PC-3 (cell line): ENCODE measurements at regions not wholly inside any gene's neighbourhood (a gene's known extent, or its start where the extent isn't known, plus 50 kb on each side); places are given as distances from the start of the nearest gene placed in this dataset.

ENCODE experiments used
- ATAC-seq: fragments of 200-7000 bp; cut with Tn5 transposase; 2 replicates; pipeline ENCODE4 v1.9.1; 2020; ENCODE audit warnings: mild to moderate bottlenecking, moderate library complexity
- BruUV-seq: library from RNA; stranded (reverse); fragments of 400-500 nt; replicated peaks from 2 replicates; lab custom pipeline; 2021; lab: Mats Ljungman, UMichigan
- CTCF ChIA-PET: fragments of 300-600 bp; sonication (Branson Sonifier 250); formaldehyde crosslinking; loops from one replicate; lab custom pipeline; 2022; ENCODE audit warnings: antibody characterized with exemption; lab: Charles Lee
- POLR2A ChIA-PET: fragments of 300-600 bp; sonication (Branson Sonifier 250); formaldehyde crosslinking; loops from one replicate; lab custom pipeline; 2022; ENCODE audit warnings: antibody characterized with exemption; ENCODE audit not compliant: unreplicated experiment; lab: Charles Lee
- DNase-seq: peaks from one replicate; pipeline ENCODE4 v3.0.0-alpha.2; 2015
- H2AFZ ChIP-seq: fragments of 300-600 bp; sonication (generic); 2 replicates; pipeline ENCODE4 v1.6.0; 2016; ENCODE audit warnings: antibody characterized with exemption, low read length
- H3F3A ChIP-seq: fragments of 300-600 bp; sonication (generic); one replicate; pipeline ENCODE4 v1.6.0; 2017; ENCODE audit warnings: antibody characterized with exemption, low read length, control low read depth, mild to moderate bottlenecking; ENCODE audit not compliant: unreplicated experiment
- H3K27ac ChIP-seq: fragments of 300-600 bp; sonication (generic); 2 replicates; pipeline ENCODE4 v1.5.1; 2016; ENCODE audit warnings: mild to moderate bottlenecking, low read length
- H3K27me3 ChIP-seq: fragments of 300-600 bp; sonication (generic); 2 replicates; pipeline ENCODE4 v1.6.1; 2016; ENCODE audit warnings: low read length, mixed read lengths
- H3K36me3 ChIP-seq: fragments of 300-600 bp; sonication (generic); 2 replicates; pipeline ENCODE4 v1.6.1; 2016; ENCODE audit warnings: low read depth, mixed run types, low read length, mixed read lengths
- H3K4me1 ChIP-seq: fragments of 300-600 bp; sonication (generic); 2 replicates; pipeline ENCODE4 v1.5.1; 2016; ENCODE audit warnings: low read length; ENCODE audit not compliant: insufficient read depth
- H3K4me2 ChIP-seq: fragments of 300-600 bp; sonication (generic); 2 replicates; pipeline ENCODE4 v1.6.0; 2016; ENCODE audit warnings: low read length
- H3K4me3 ChIP-seq: fragments of 300-600 bp; sonication (generic); 2 replicates; pipeline ENCODE4 v1.5.1; 2016; ENCODE audit warnings: mild to moderate bottlenecking, low read length, mixed read lengths
- H3K79me2 ChIP-seq: fragments of 300-600 bp; sonication (generic); 2 replicates; pipeline ENCODE4 v1.6.1; 2017; ENCODE audit warnings: low read length, mixed read lengths
- H3K9ac ChIP-seq: fragments of 300-600 bp; sonication (generic); 2 replicates; pipeline ENCODE4 v1.6.0; 2016; ENCODE audit warnings: mild to moderate bottlenecking, low read length
- H3K9me2 ChIP-seq: fragments of 300-600 bp; sonication (generic); replicated peaks from 2 replicates; pipeline ENCODE4 v1.6.1; 2016; ENCODE audit warnings: mixed run types, low read length, mixed read lengths
- H3K9me3 ChIP-seq: fragments of 300-600 bp; sonication (generic); 2 replicates; pipeline ENCODE4 v1.6.1; 2016; ENCODE audit warnings: low read length, mixed read lengths
- H4K20me1 ChIP-seq: fragments of 300-600 bp; sonication (generic); 2 replicates; pipeline ENCODE4 v1.6.1; 2016; ENCODE audit warnings: low read length, mixed read lengths
- EZH2 ChIP-seq: fragments of 300-600 bp; sonication (generic); IDR thresholded peaks from one replicate; pipeline ENCODE4 v1.6.1; 2017; ENCODE audit warnings: antibody characterized with exemption, mild to moderate bottlenecking, low read length; ENCODE audit not compliant: unreplicated experiment
- EZH2phosphoT487 ChIP-seq: fragments of 300-600 bp; sonication (generic); IDR thresholded peaks from 2 replicates; pipeline ENCODE4 v1.6.1; 2018; ENCODE audit warnings: mild to moderate bottlenecking, antibody characterized with exemption, low read length, borderline replicate concordance
- intact Hi-C: fragments of 100-400 bp; cut with micrococcal nuclease; formaldehyde crosslinking; loops from 2 replicates; pipeline ENCODE4 v1.9.0; 2023
- TF ChIP-seq, protein P1 (sequence below): fragments of 300-600 bp; sonication (generic); conservative IDR thresholded peaks from 2 replicates; pipeline ENCODE4 v1.5.1; 2017; ENCODE audit warnings: antibody characterized with exemption, low read depth, mild to moderate bottlenecking, low read length

DNA sequence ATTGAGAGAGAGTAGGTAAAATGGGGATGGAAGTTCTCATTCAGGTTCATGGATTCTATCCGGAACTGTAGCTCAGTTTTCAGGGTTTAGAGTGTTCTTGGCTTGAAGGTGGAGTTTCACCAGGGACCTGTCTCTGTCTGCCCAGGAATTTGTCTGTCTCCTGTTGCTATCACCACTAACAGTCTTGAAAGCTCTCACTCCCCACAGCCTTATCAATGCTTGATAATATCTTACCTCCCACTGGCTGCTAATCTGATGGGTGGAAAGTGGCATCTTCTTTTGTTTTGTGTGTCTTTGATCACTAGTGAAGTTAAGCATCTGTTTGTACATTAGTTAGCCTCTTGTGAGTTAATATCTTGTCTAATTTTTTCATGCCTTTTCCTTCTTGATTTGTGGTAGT, 60.3 kb upstream of the TSPAN11 start:
- BruUV-seq = no TSS peak
- H3K79me2 ChIP-seq = no peaks in the 10 kb centered on the region

DNA sequence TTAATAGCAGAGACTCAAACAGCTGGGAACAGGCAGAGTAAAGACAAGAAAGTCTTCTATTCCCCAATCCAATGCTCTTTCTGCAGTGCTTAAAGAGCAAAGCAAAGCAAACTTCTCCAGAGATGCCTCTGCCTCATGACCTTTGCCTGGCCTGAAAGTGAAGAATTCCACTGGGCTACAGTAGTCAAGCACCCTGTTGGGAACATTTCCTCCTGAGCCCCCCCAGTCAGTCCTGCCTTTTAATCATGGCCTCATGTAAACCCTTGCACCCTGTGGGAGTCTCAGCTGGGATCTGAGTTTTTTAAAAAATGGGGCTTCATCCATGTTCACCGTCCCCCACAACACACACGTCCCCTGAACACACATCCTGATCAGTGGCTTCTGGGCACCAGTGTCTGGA, 62.7 kb upstream of the TSPAN11 start:
- Histone ChIP-seq H3K36me3 (no peaks in the 10 kb centered on the region), H3K27ac (no peak overlapping the region), H3F3A (no peaks in the 10 kb centered on the region), H3K9me3 (no peaks in the 10 kb centered on the region), H3K79me2 (no peaks in the 10 kb centered on the region), H3K4me1 (no peaks in the 10 kb centered on the region), H3K9ac (no peak overlapping the region), H3K27me3 (no peaks in the 10 kb centered on the region), H4K20me1 (no peaks in the 10 kb centered on the region), H2AFZ (no peak overlapping the region), H3K4me2 (no peak overlapping the region), H3K4me3 (no peak overlapping the region), H3K9me2 (no peaks in the 10 kb centered on the region)
- DNase-seq (no peak), ATAC-seq (no peak)
- TF ChIP-seq, protein P1, sequence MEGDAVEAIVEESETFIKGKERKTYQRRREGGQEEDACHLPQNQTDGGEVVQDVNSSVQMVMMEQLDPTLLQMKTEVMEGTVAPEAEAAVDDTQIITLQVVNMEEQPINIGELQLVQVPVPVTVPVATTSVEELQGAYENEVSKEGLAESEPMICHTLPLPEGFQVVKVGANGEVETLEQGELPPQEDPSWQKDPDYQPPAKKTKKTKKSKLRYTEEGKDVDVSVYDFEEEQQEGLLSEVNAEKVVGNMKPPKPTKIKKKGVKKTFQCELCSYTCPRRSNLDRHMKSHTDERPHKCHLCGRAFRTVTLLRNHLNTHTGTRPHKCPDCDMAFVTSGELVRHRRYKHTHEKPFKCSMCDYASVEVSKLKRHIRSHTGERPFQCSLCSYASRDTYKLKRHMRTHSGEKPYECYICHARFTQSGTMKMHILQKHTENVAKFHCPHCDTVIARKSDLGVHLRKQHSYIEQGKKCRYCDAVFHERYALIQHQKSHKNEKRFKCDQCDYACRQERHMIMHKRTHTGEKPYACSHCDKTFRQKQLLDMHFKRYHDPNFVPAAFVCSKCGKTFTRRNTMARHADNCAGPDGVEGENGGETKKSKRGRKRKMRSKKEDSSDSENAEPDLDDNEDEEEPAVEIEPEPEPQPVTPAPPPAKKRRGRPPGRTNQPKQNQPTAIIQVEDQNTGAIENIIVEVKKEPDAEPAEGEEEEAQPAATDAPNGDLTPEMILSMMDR = no peak
- TF ChIP-seq EZH2phosphoT487 = no peak
- no peak for TF ChIP-seq EZH2
- intact Hi-C loops = no loop called here
- ChIA-PET POLR2A (no interaction called here), CTCF (no interaction called here)
- BruUV-seq = no TSS peak

More for the DNA sequence above, 60.3 kb upstream of the TSPAN11 start:
- intact Hi-C loops = no loop called here
- H3K9me2 ChIP-seq = no peaks in the 10 kb centered on the region
- no peak overlapping the region for H3K27ac ChIP-seq
- DNase-seq = no peak
- H4K20me1 ChIP-seq = no peaks in the 10 kb centered on the region
- no peaks in the 10 kb centered on the region for H3K36me3 ChIP-seq
- POLR2A ChIA-PET = no interaction called here
- H3K9me3 ChIP-seq = no peaks in the 10 kb centered on the region
- H3K27me3 ChIP-seq = no peaks in the 10 kb centered on the region
- H3K9ac ChIP-seq = no peak overlapping the region
- no peaks in the 10 kb centered on the region for H3F3A ChIP-seq
- CTCF ChIA-PET = no interaction called here
- ATAC-seq = no peak
- no peak for TF ChIP-seq EZH2
- no peak for TF ChIP-seq EZH2phosphoT487
- TF ChIP-seq, protein P1 = no peak
- H2AFZ ChIP-seq = no peak overlapping the region
- no peaks in the 10 kb centered on the region for H3K4me1 ChIP-seq
- no peak overlapping the region for H3K4me2 ChIP-seq
- no peak overlapping the region for H3K4me3 ChIP-seq

DNA sequence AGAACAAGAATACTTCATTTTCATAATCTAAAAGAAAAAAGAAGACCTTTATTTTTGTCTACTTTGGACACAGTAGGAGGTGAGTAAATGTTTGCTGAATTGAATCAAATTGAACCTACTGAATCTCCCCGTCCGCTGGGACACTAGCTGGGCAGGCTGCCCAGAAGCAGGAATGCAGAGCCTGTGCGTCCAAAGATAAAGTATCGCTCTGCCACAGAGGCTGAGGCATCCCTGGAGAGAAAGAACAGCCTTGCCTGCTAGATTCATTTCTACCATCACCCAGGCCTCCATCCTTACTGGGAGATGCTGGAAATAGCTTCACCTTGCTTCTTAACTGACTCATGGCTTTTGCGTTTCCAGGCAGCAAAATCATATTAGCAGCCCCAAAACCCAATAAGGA, 64.1 kb upstream of the TSPAN11 start:
- no peaks in the 10 kb centered on the region for H3K79me2 ChIP-seq
- ChIA-PET CTCF (no interaction called here), POLR2A (no interaction called here)
- intact Hi-C loops = no loop called here
- no peak overlapping the region for H3K4me2 ChIP-seq
- no TSS peak for BruUV-seq
- H4K20me1 ChIP-seq = no peaks in the 10 kb centered on the region
- no peak overlapping the region for H3K27ac ChIP-seq
- no peak overlapping the region for H2AFZ ChIP-seq
- no peaks in the 10 kb centered on the region for H3K9me2 ChIP-seq
- H3K9ac ChIP-seq = no peak overlapping the region
- H3K36me3 ChIP-seq = no peaks in the 10 kb centered on the region
- no peak overlapping the region for H3K4me3 ChIP-seq
- no peaks in the 10 kb centered on the region for H3K27me3 ChIP-seq
- DNase-seq = peak; percentile 53
- TF ChIP-seq EZH2 (no peak), EZH2phosphoT487 (no peak)
- TF ChIP-seq, protein P1 = no peak
- ATAC-seq = peak; percentile 22; the same call in 1 of the 2 replicates
- H3F3A ChIP-seq = no peaks in the 10 kb centered on the region
- no peaks in the 10 kb centered on the region for H3K4me1 ChIP-seq
- no peaks in the 10 kb centered on the region for H3K9me3 ChIP-seq
